ENCODE measurements at regions not wholly inside any gene's neighbourhood (a gene's known extent, or its start where the extent isn't known, plus 50 kb on each side); places are given as distances from the start of the nearest gene placed in this dataset.

GRCh38 chr2:128504246-128505149 lies 185.8 kb upstream of the HS6ST1 start:
- no peak for TF ChIP-seq EZH2phosphoT487 (IDR thresholded peaks at IDR 0.05; ENCODE audit: borderline replicate concordance, low read length)
- no peak for TF ChIP-seq CTCF (IDR thresholded peaks at IDR 0.05; ENCODE audit: low read depth, low read length, poor library complexity, severe bottlenecking)

Measured in DOHH2 (cell line).